CD14-positive monocyte (primary cell): ENCODE measurements at regions not wholly inside any gene's neighbourhood (a gene's known extent, or its start where the extent isn't known, plus 50 kb on each side); places are given as distances from the start of the nearest gene placed in this dataset.

Experiments used
- DNase-seq, 3 donors: peaks; one replicate each; pipeline ENCODE4 v3.0.0-alpha.2; 2011 to 2022
- H2AFZ ChIP-seq: 2 replicates; pipeline ENCODE4 v1.6.0; 2012; ENCODE audit warnings: mild to moderate bottlenecking, low read depth, low read length, inconsistent platforms; ENCODE audit not compliant: insufficient read depth, poor library complexity, severe bottlenecking
- H3K27ac ChIP-seq, 2 donors: 1 replicate in 1 of 2; 2 replicates in 1 of 2; pipeline ENCODE4 v1.5.1; 2012 to 2013; ENCODE audit warnings: low read length in 2 of 2, control low read depth in 1 of 2, inconsistent platforms in 1 of 2, low read depth in 1 of 2, mild to moderate bottlenecking in 1 of 2
- H3K27me3 ChIP-seq, 2 donors: one replicate each; pipeline versions ENCODE4 v1.6.0 to v1.6.1; 2011 to 2013; ENCODE audit warnings: low read length in 2 of 2; ENCODE audit not compliant: control insufficient read depth in 2 of 2, insufficient read depth in 2 of 2
- H3K36me3 ChIP-seq, 2 donors: replicated peaks in 1 of 2; 1 replicate in 1 of 2; 2 replicates in 1 of 2; pipeline versions ENCODE4 v1.5.1 to v1.6.1; 2012 to 2013; ENCODE audit warnings: low read length in 2 of 2, control low read depth in 1 of 2, inconsistent platforms in 1 of 2, mild to moderate bottlenecking in 1 of 2; ENCODE audit not compliant: insufficient read depth in 2 of 2, control insufficient read depth in 1 of 2
- H3K4me1 ChIP-seq, 2 donors: 1 replicate in 1 of 2; 2 replicates in 1 of 2; pipeline versions ENCODE4 v1.5.1 to v1.6.1; 2012 to 2013; ENCODE audit warnings: low read length in 2 of 2, control low read depth in 1 of 2, inconsistent platforms in 1 of 2, mild to moderate bottlenecking in 1 of 2, moderate library complexity in 1 of 2; ENCODE audit not compliant: insufficient read depth in 2 of 2, control insufficient read depth in 1 of 2
- H3K4me2 ChIP-seq: replicated peaks from 2 replicates; pipeline ENCODE3; 2012; ENCODE audit warnings: low read length, moderate library complexity, mild to moderate bottlenecking; ENCODE audit not compliant: poor library complexity, severe bottlenecking; ENCODE audit errors: extremely low read depth
- H3K4me3 ChIP-seq, 3 experiments: fragments of 200-600 bp in 1 of 3; sonication (generic) in 1 of 3; replicated peaks in 1 of 3; 1 replicate in 2 of 3; 2 replicates in 1 of 3; pipeline ENCODE4 v1.5.1; 2011 to 2013; ENCODE audit warnings: low read length in 3 of 3, mild to moderate bottlenecking in 3 of 3, control low read depth in 2 of 3, low read depth in 2 of 3, inconsistent platforms in 1 of 3, moderate library complexity in 1 of 3
- H3K79me2 ChIP-seq: 2 replicates; pipeline ENCODE4 v1.6.0; 2012; ENCODE audit warnings: mild to moderate bottlenecking, control low read depth, inconsistent platforms, low read length, moderate library complexity; ENCODE audit not compliant: insufficient read depth
- H3K9ac ChIP-seq: 2 replicates; pipeline ENCODE4 v1.6.0; 2017; ENCODE audit warnings: low read length, mild to moderate bottlenecking; ENCODE audit not compliant: insufficient read depth, poor library complexity, severe bottlenecking
- H3K9me3 ChIP-seq, 2 donors: replicated peaks in 1 of 2; 1 replicate in 1 of 2; 2 replicates in 1 of 2; pipeline versions ENCODE4 v1.5.1 to v1.6.1; 2012 to 2013; ENCODE audit warnings: low read length in 2 of 2, control low read depth in 1 of 2; ENCODE audit not compliant: control insufficient read depth in 1 of 2, insufficient read depth in 1 of 2
- H4K20me1 ChIP-seq: 2 replicates; pipeline ENCODE4 v1.6.0; 2012; ENCODE audit warnings: mild to moderate bottlenecking, low read length, control low read depth, moderate library complexity; ENCODE audit not compliant: insufficient read depth
- H3K27ac Mint-ChIP-seq, 7 donors: one replicate each; pipeline ENCODE4 v1.8.0; 2020; ENCODE audit warnings: mild to moderate bottlenecking in 7 of 7, mixed read lengths in 7 of 7, moderate library complexity in 6 of 7, inconsistent platforms in 2 of 7
- H3K27me3 Mint-ChIP-seq, 3 donors: one replicate each; pipeline ENCODE4 v1.8.0; 2021 to 2022; ENCODE audit warnings: low read depth in 3 of 3, mild to moderate bottlenecking in 3 of 3, mixed read lengths in 3 of 3, moderate library complexity in 3 of 3, inconsistent platforms in 1 of 3
- H3K36me3 Mint-ChIP-seq, 2 donors: one replicate each; pipeline ENCODE4 v1.8.0; 2020; ENCODE audit warnings: mixed read lengths in 2 of 2, inconsistent platforms in 1 of 2, mild to moderate bottlenecking in 1 of 2
- H3K4me1 Mint-ChIP-seq: one replicate; pipeline ENCODE4 v1.8.0; 2020; ENCODE audit warnings: mild to moderate bottlenecking, mixed read lengths
- H3K4me3 Mint-ChIP-seq, 2 donors: one replicate each; pipeline ENCODE4 v1.8.0; 2020; ENCODE audit warnings: mild to moderate bottlenecking in 2 of 2, mixed read lengths in 2 of 2, moderate library complexity in 1 of 2
- H3K9me3 Mint-ChIP-seq, 7 donors: one replicate each; pipeline ENCODE4 v1.8.0; 2020 to 2022; ENCODE audit warnings: mixed read lengths in 7 of 7, mild to moderate bottlenecking in 6 of 7, moderate library complexity in 6 of 7, inconsistent platforms in 2 of 7
- WGBS: methylation state at CpG from one replicate; pipeline ENCODE4 v1.1.5; 2013; ENCODE audit warnings: missing lambda C conversion rate; ENCODE audit not compliant: insufficient coverage; 5-methylcytosine and 5-hydroxymethylcytosine counted together
- intact Hi-C, 2 donors: fragments of 100-400 bp; cut with micrococcal nuclease; formaldehyde crosslinking; loops; one replicate each; pipeline versions ENCODE4 v1.15.0 to v1.15.1; 2023
- TF ChIP-seq, protein P1 (sequence below): fragments of 200-600 bp; IDR thresholded peaks from one replicate; pipeline ENCODE4 v1.8.0; 2022; ENCODE audit warnings: antibody characterized with exemption, mild to moderate bottlenecking

DNA sequence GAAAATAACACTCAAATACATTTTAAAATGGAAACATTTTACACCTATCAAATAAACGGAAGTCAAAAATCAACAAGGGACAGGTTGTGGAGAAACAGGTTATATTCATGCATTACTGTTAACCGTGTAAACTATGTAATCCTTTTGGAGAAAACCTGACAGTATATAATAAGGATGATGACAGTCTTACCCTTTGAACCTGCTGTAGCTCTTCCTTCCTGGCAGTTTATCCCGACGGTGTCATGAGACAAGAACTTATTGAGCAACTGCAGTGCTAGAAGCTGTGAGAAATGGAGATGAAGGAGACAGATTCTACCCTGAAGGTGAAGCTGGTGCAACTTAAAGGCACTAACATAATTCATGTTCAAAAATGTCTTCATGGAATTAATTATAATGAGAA, 76.7 kb downstream of the PLEKHG1 start:
- no peak overlapping the region for H3K4me2 ChIP-seq
- WGBS, result 100% methylated on average over 1 of the region's 4 CpGs
- H2AFZ ChIP-seq, result no peak overlapping the region
- no peaks in the 10 kb centered on the region for H3K9me3 ChIP-seq
- no peaks in the 10 kb centered on the region for H3K4me1 ChIP-seq
- Mint-ChIP-seq H3K27ac (no peak overlapping the region), H3K36me3 (no peaks in the 10 kb centered on the region), H3K4me3 (no peak overlapping the region), H3K9me3 (no peaks in the 10 kb centered on the region), H3K27me3 (peaks cover 10 to 12% (median 12%) of the 10 kb centered on the region in 3 donors), H3K4me1 (no peaks in the 10 kb centered on the region)
- H3K27ac ChIP-seq, result no peak overlapping the region
- no peaks in the 10 kb centered on the region for H3K79me2 ChIP-seq
- intact Hi-C loops, result no loop called here
- TF ChIP-seq, protein P1, sequence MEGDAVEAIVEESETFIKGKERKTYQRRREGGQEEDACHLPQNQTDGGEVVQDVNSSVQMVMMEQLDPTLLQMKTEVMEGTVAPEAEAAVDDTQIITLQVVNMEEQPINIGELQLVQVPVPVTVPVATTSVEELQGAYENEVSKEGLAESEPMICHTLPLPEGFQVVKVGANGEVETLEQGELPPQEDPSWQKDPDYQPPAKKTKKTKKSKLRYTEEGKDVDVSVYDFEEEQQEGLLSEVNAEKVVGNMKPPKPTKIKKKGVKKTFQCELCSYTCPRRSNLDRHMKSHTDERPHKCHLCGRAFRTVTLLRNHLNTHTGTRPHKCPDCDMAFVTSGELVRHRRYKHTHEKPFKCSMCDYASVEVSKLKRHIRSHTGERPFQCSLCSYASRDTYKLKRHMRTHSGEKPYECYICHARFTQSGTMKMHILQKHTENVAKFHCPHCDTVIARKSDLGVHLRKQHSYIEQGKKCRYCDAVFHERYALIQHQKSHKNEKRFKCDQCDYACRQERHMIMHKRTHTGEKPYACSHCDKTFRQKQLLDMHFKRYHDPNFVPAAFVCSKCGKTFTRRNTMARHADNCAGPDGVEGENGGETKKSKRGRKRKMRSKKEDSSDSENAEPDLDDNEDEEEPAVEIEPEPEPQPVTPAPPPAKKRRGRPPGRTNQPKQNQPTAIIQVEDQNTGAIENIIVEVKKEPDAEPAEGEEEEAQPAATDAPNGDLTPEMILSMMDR, result no peak
- DNase-seq, result no peak
- H3K27me3 ChIP-seq, result no peaks in the 10 kb centered on the region
- no peak overlapping the region for H3K4me3 ChIP-seq
- no peak overlapping the region for H3K9ac ChIP-seq
- no peaks in the 10 kb centered on the region for H4K20me1 ChIP-seq
- no peaks in the 10 kb centered on the region for H3K36me3 ChIP-seq

GRCh38 chr6:150676772-150677171, 77.1 kb downstream of the PLEKHG1 start:
- Histone ChIP-seq H3K36me3 (no peaks in the 10 kb centered on the region), H2AFZ (no peak overlapping the region), H3K4me1 (no peaks in the 10 kb centered on the region), H3K4me2 (no peak overlapping the region), H3K9ac (no peak overlapping the region), H3K9me3 (no peaks in the 10 kb centered on the region), H3K27ac (no peak overlapping the region), H3K79me2 (no peaks in the 10 kb centered on the region), H4K20me1 (no peaks in the 10 kb centered on the region), H3K4me3 (no peak overlapping the region), H3K27me3 (no peaks in the 10 kb centered on the region)
- no peak for DNase-seq
- Mint-ChIP-seq H3K4me3 (no peak overlapping the region), H3K27ac (no peak overlapping the region), H3K27me3 (peaks cover 8 to 12% (median 12%) of the 10 kb centered on the region in 3 donors), H3K36me3 (no peaks in the 10 kb centered on the region), H3K9me3 (peaks cover 0 to 2% (median 0%) of the 10 kb centered on the region in 7 donors), H3K4me1 (no peaks in the 10 kb centered on the region)
- intact Hi-C loops, result no loop called here
- TF ChIP-seq, protein P1, result no peak
- whole genome bisulfite sequencing, result 100% methylated on average over 2 of the region's 2 CpGs
